Activated T-helper 1 cell treated with anti-CD3 and anti-CD28 coated beads, Interleukin-12 subunit alpha, Interleukin-12 subunit beta, Interleukin-2, Interleukin-4 antibody, amounts not matched to agents 30 ng/mL and 10 ng/mL and 1 ng/mL, durations not matched to agents 14 hours and 24 hours and 36 hours (primary cell): ENCODE measurements at regions not wholly inside any gene's neighbourhood (a gene's known extent, or its start where the extent isn't known, plus 50 kb on each side); places are given as distances from the start of the nearest gene placed in this dataset.
"Not testable (repeated sequence)": the region's sequence is repeated elsewhere in the genome, so short reads cannot be mapped to it uniquely, and the experiment has no call there.

Experiments
- DNase-seq: peaks from one replicate; pipeline ENCODE4 v3.0.0; 2021; ENCODE audit warnings: low spot score
- H3K27ac Mint-ChIP-seq: one replicate; pipeline ENCODE4 v1.8.0; 2021; ENCODE audit warnings: mild to moderate bottlenecking, mixed read lengths
- H3K27me3 Mint-ChIP-seq: one replicate; pipeline ENCODE4 v1.8.0; 2022; ENCODE audit warnings: mild to moderate bottlenecking, moderate library complexity, mixed read lengths; ENCODE audit not compliant: insufficient read depth
- H3K36me3 Mint-ChIP-seq: one replicate; pipeline ENCODE4 v1.8.0; 2021; ENCODE audit warnings: low read depth, mixed read lengths
- H3K4me1 Mint-ChIP-seq: one replicate; pipeline ENCODE4 v1.8.0; 2021; ENCODE audit warnings: low read depth, mixed read lengths
- H3K4me3 Mint-ChIP-seq: one replicate; pipeline ENCODE4 v1.8.0; 2021; ENCODE audit warnings: mild to moderate bottlenecking, moderate library complexity, mixed read lengths
- H3K9me3 Mint-ChIP-seq: one replicate; pipeline ENCODE4 v1.8.0; 2021; ENCODE audit warnings: mixed read lengths
- intact Hi-C: fragments of 100-400 bp; cut with micrococcal nuclease; formaldehyde crosslinking; loops from one replicate; pipeline ENCODE4 v1.15.1; 2024

GRCh38 chr5:17123773-17124172 is 93.7 kb upstream of the BASP1 start:
- intact Hi-C loops, DNase-seq, H3K9me3 Mint-ChIP-seq, H3K4me3 Mint-ChIP-seq, H3K4me1 Mint-ChIP-seq, H3K27ac Mint-ChIP-seq, H3K27me3 Mint-ChIP-seq, H3K36me3 Mint-ChIP-seq: not testable (repeated sequence)

- H3K27ac Mint-ChIP-seq, result no peak overlapping the region
- H3K27me3 Mint-ChIP-seq, result peaks cover 3% of the 10 kb centered on the region
- H3K4me1 Mint-ChIP-seq, result peaks cover 7% of the 10 kb centered on the region
- DNase-seq, result no peak
- no peaks in the 10 kb centered on the region for H3K9me3 Mint-ChIP-seq
- H3K36me3 Mint-ChIP-seq, result no peaks in the 10 kb centered on the region
- no peak overlapping the region for H3K4me3 Mint-ChIP-seq
- intact Hi-C loops, result no loop called here
These were observed 89.6 kb upstream of the BASP1 start for GRCh38 chr5:17127743-17128231.

- Mint-ChIP-seq H3K36me3 (no peaks in the 10 kb centered on the region), H3K27me3 (peaks cover 4% of the 10 kb centered on the region), H3K4me3 (no peak overlapping the region), H3K4me1 (peaks cover 7% of the 10 kb centered on the region), H3K9me3 (no peaks in the 10 kb centered on the region), H3K27ac (no peak overlapping the region)
- no peak for DNase-seq
- intact Hi-C loops, result no loop called here
These were observed 88.2 kb upstream of the BASP1 start for GRCh38 chr5:17129093-17129849.

GRCh38 chr5:17130302-17130701 is 87.1 kb upstream of the BASP1 start:
- H3K36me3 Mint-ChIP-seq, H3K27ac Mint-ChIP-seq, H3K9me3 Mint-ChIP-seq, H3K4me1 Mint-ChIP-seq, H3K27me3 Mint-ChIP-seq, intact Hi-C loops, DNase-seq, H3K4me3 Mint-ChIP-seq: not testable (repeated sequence)

- intact Hi-C loops, result loop anchor here (1.0 kb wide), 1 partner anchor 341 kb away; no protein-coding TSS in a partner anchor
- peaks cover 1% of the 10 kb centered on the region for H3K27me3 Mint-ChIP-seq
- H3K9me3 Mint-ChIP-seq, result no peaks in the 10 kb centered on the region
- H3K36me3 Mint-ChIP-seq, result no peaks in the 10 kb centered on the region
- no peak overlapping the region for H3K4me3 Mint-ChIP-seq
- DNase-seq, result no peak
- H3K4me1 Mint-ChIP-seq, result peaks cover 7% of the 10 kb centered on the region
- H3K27ac Mint-ChIP-seq, result no peak overlapping the region
These were observed 84.9 kb upstream of the BASP1 start for GRCh38 chr5:17132444-17133083.

GRCh38 chr5:17135050-17135449 is 82.4 kb upstream of the BASP1 start:
- intact Hi-C loops, result no loop called here

GRCh38 chr5:17143335-17143734 is 74.1 kb upstream of the BASP1 start:
- Mint-ChIP-seq H3K27ac (no peak overlapping the region), H3K4me1 (no peaks in the 10 kb centered on the region), H3K9me3 (no peaks in the 10 kb centered on the region), H3K27me3 (no peaks in the 10 kb centered on the region), H3K36me3 (no peaks in the 10 kb centered on the region), H3K4me3 (no peak overlapping the region)
- DNase-seq, result no peak
- intact Hi-C loops, result no loop called here

More at GRCh38 chr5:17135050-17135449, 82.4 kb upstream of the BASP1 start:
- Mint-ChIP-seq H3K4me1 (peaks cover 7% of the 10 kb centered on the region), H3K27ac (no peak overlapping the region), H3K36me3 (no peaks in the 10 kb centered on the region), H3K4me3 (no peak overlapping the region), H3K27me3 (peaks cover 1% of the 10 kb centered on the region), H3K9me3 (no peaks in the 10 kb centered on the region)
- no peak for DNase-seq

- H3K4me1 Mint-ChIP-seq, result no peaks in the 10 kb centered on the region
- no peaks in the 10 kb centered on the region for H3K9me3 Mint-ChIP-seq
- no peaks in the 10 kb centered on the region for H3K27me3 Mint-ChIP-seq
- no peaks in the 10 kb centered on the region for H3K36me3 Mint-ChIP-seq
- H3K27ac Mint-ChIP-seq, result no peak overlapping the region
- no peak for DNase-seq
- intact Hi-C loops, result no loop called here
- no peak overlapping the region for H3K4me3 Mint-ChIP-seq
These were observed 71.1 kb upstream of the BASP1 start for GRCh38 chr5:17146280-17146841.

- no peak overlapping the region for H3K4me3 Mint-ChIP-seq
These were observed 70.3 kb upstream of the BASP1 start for GRCh38 chr5:17147170-17147569.

GRCh38 chr5:17147617-17148016 is 69.8 kb upstream of the BASP1 start:
- no peak for DNase-seq
- H3K27me3 Mint-ChIP-seq, result no peaks in the 10 kb centered on the region
- no peaks in the 10 kb centered on the region for H3K36me3 Mint-ChIP-seq
- intact Hi-C loops, result no loop called here
- no peak overlapping the region for H3K27ac Mint-ChIP-seq
- no peaks in the 10 kb centered on the region for H3K4me1 Mint-ChIP-seq
- no peak overlapping the region for H3K4me3 Mint-ChIP-seq
- H3K9me3 Mint-ChIP-seq, result no peaks in the 10 kb centered on the region

More at GRCh38 chr5:17147170-17147569, 70.3 kb upstream of the BASP1 start:
- Mint-ChIP-seq H3K27me3 (no peaks in the 10 kb centered on the region), H3K36me3 (no peaks in the 10 kb centered on the region), H3K27ac (no peak overlapping the region), H3K9me3 (no peaks in the 10 kb centered on the region), H3K4me1 (no peaks in the 10 kb centered on the region)
- DNase-seq, result no peak
- intact Hi-C loops, result no loop called here

- Mint-ChIP-seq H3K36me3 (no peaks in the 10 kb centered on the region), H3K4me1 (no peaks in the 10 kb centered on the region), H3K27ac (no peak overlapping the region), H3K4me3 (no peak overlapping the region), H3K9me3 (no peaks in the 10 kb centered on the region), H3K27me3 (no peaks in the 10 kb centered on the region)
- DNase-seq, result no peak
- intact Hi-C loops, result no loop called here
These were observed 69.0 kb upstream of the BASP1 start for GRCh38 chr5:17148481-17148880.

- Mint-ChIP-seq H3K27ac (no peak overlapping the region), H3K27me3 (no peaks in the 10 kb centered on the region), H3K9me3 (no peaks in the 10 kb centered on the region), H3K4me1 (no peaks in the 10 kb centered on the region), H3K36me3 (no peaks in the 10 kb centered on the region), H3K4me3 (no peak overlapping the region)
- no peak for DNase-seq
- intact Hi-C loops, result no loop called here
These were observed 67.6 kb upstream of the BASP1 start for GRCh38 chr5:17149786-17150185.

- Mint-ChIP-seq H3K9me3 (no peaks in the 10 kb centered on the region), H3K36me3 (no peaks in the 10 kb centered on the region), H3K4me1 (no peaks in the 10 kb centered on the region), H3K4me3 (no peak overlapping the region), H3K27ac (no peak overlapping the region), H3K27me3 (no peaks in the 10 kb centered on the region)
- intact Hi-C loops, result no loop called here
- DNase-seq, result no peak
These were observed 66.9 kb upstream of the BASP1 start for GRCh38 chr5:17150531-17150930.
